A549 (cell line): ENCODE measurements at regions not wholly inside any gene's neighbourhood (a gene's known extent, or its start where the extent isn't known, plus 50 kb on each side); places are given as distances from the start of the nearest gene placed in this dataset.

ENCODE experiments used
- ATAC-seq, 2 experiments: fragments of 200-7000 bp in 1 of 2; fragments of >200 bp in 1 of 2; cut with Nextera tagmentation in 1 of 2; cut with Tn5 transposase in 1 of 2; 3 replicates each; pipeline versions ENCODE4 v1.8.0 to v1.9.1; 2018 to 2020; ENCODE audit warnings: mild to moderate bottlenecking in 1 of 2, moderate library complexity in 1 of 2
- CTCF ChIA-PET: fragments of 300-600 bp; sonication (Branson Sonifier 250); formaldehyde crosslinking; extraction: SDS; loops from one replicate; lab custom pipeline; 2021; ENCODE audit warnings: antibody characterized with exemption, inconsistent platforms; lab: Yijun Ruan, JAX
- POLR2A ChIA-PET: fragments of 350-600 bp; formaldehyde crosslinking; extraction: SDS; loops from one replicate; lab custom pipeline; 2021; ENCODE audit warnings: antibody characterized with exemption, inconsistent platforms; lab: Yijun Ruan, JAX
- DNase-seq, 2 experiments: peaks; one replicate each; pipeline versions ENCODE4 v3.0.0 to v3.0.0-alpha.2; 2011 to 2016; ENCODE audit warnings: low read depth in 1 of 2, low spot score in 1 of 2
- FAIRE-seq: peaks from 2 replicates; lab custom pipeline; 2011; peaks lifted over from hg19 to GRCh38; lab: Jason Lieb, UNC
- H3K27ac ChIP-seq, 2 experiments: fragments of >200 bp; sonication (Bioruptor Twin); formaldehyde crosslinking; 3 replicates each; pipeline ENCODE4 v1.5.1; 2016 to 2017
- H3K4me1 ChIP-seq: fragments of >200 bp; sonication (Bioruptor Twin); formaldehyde crosslinking; 3 replicates; pipeline ENCODE4 v1.6.1; 2016
- H3K4me2 ChIP-seq: fragments of >200 bp; sonication (Bioruptor Twin); formaldehyde crosslinking; 3 replicates; pipeline ENCODE4 v1.6.1; 2016
- H3K4me3 ChIP-seq: fragments of >200 bp; sonication (Bioruptor Twin); formaldehyde crosslinking; 3 replicates; pipeline ENCODE4 v1.5.1; 2016
- H3K9me3 ChIP-seq: fragments of >200 bp; sonication (Bioruptor Twin); formaldehyde crosslinking; 3 replicates; pipeline ENCODE4 v1.6.1; 2016
- BCL3 ChIP-seq: fragments of >200 bp; sonication (Bioruptor Twin); formaldehyde crosslinking; IDR thresholded peaks from 3 replicates; pipeline ENCODE4 v1.6.1; 2016
- CBX2 ChIP-seq: fragments of 200-600 bp; sonication (generic); IDR thresholded peaks from 2 replicates; pipeline ENCODE4 v1.6.1; 2016; ENCODE audit warnings: low read depth, mild to moderate bottlenecking, borderline replicate concordance
- CHD2 ChIP-seq: fragments of 150-350 bp; IDR thresholded peaks from 2 replicates; pipeline ENCODE4 v1.6.1; 2014; ENCODE audit warnings: low read length; ENCODE audit not compliant: partially characterized antibody
- ESRRA ChIP-seq: fragments of 150-350 bp; IDR thresholded peaks from 2 replicates; pipeline ENCODE4 v1.6.1; 2014; ENCODE audit warnings: mild to moderate bottlenecking, low read length, borderline replicate concordance
- FOSB ChIP-seq: fragments of 250-450 bp; sonication (Bioruptor Pico); IDR thresholded peaks from 2 replicates; pipeline ENCODE4 v1.5.0; 2020; ENCODE audit warnings: mild to moderate bottlenecking, moderate library complexity
- FOXS1 ChIP-seq: fragments of 250-450 bp; sonication (Bioruptor Pico); IDR thresholded peaks from 2 replicates; pipeline ENCODE4 v1.5.0; 2020; ENCODE audit warnings: mild to moderate bottlenecking, moderate library complexity
- HDAC2 ChIP-seq: fragments of 200-600 bp; sonication (generic); IDR thresholded peaks from 2 replicates; pipeline ENCODE4 v1.6.1; 2016
- HEYL ChIP-seq: fragments of 250-450 bp; sonication (Bioruptor Pico); IDR thresholded peaks from 2 replicates; pipeline ENCODE4 v1.8.0; 2021; ENCODE audit warnings: mild to moderate bottlenecking, moderate library complexity
- HOXB5 ChIP-seq: fragments of 250-450 bp; sonication (Bioruptor Pico); IDR thresholded peaks from 2 replicates; pipeline ENCODE4 v1.5.0; 2020; ENCODE audit warnings: mild to moderate bottlenecking, moderate library complexity
- JUN ChIP-seq, 2 experiments: fragments of >200 bp; sonication (Bioruptor Twin); formaldehyde crosslinking; IDR thresholded peaks; 2 replicates in 1 of 2; 3 replicates in 1 of 2; pipeline ENCODE4 v1.6.1; 2016 to 2017
- JUNB ChIP-seq: fragments of >200 bp; sonication (Bioruptor Twin); formaldehyde crosslinking; IDR thresholded peaks from 2 replicates; pipeline ENCODE4 v1.6.1; 2016
- MAFK ChIP-seq: fragments of 450-650 bp; IDR thresholded peaks from 2 replicates; pipeline ENCODE4 v1.6.1; 2014; ENCODE audit not compliant: partially characterized antibody
- MAX ChIP-seq: IDR thresholded peaks from 2 replicates; pipeline ENCODE4 v1.6.1; 2012
- MYC ChIP-seq: IDR thresholded peaks from 2 replicates; pipeline ENCODE4 v1.6.1; 2012; ENCODE audit warnings: mild to moderate bottlenecking, inconsistent platforms, low read length, improper control_type of control experiment, borderline replicate concordance
- NFE2L2 ChIP-seq: fragments of 150-350 bp; conservative IDR thresholded peaks from 2 replicates; pipeline ENCODE4 v1.6.1; 2014; ENCODE audit warnings: low read length
- RARB ChIP-seq: fragments of 250-450 bp; sonication (Bioruptor Pico); IDR thresholded peaks from 2 replicates; pipeline ENCODE4 v1.8.0; 2021; ENCODE audit warnings: mild to moderate bottlenecking, moderate library complexity
- RCOR1 ChIP-seq: fragments of 150-350 bp; IDR thresholded peaks from 2 replicates; pipeline ENCODE4 v1.6.1; 2014; ENCODE audit warnings: antibody characterized with exemption, low read length, low read depth
- RNF2 ChIP-seq: fragments of 200-600 bp; sonication (generic); IDR thresholded peaks from 2 replicates; pipeline ENCODE4 v1.6.1; 2016; ENCODE audit warnings: low read depth, mild to moderate bottlenecking, antibody characterized with exemption, moderate library complexity, borderline replicate concordance
- ZFP36 ChIP-seq: fragments of 450-650 bp; IDR thresholded peaks from 2 replicates; pipeline ENCODE4 v1.6.1; 2014; ENCODE audit warnings: borderline replicate concordance; ENCODE audit not compliant: partially characterized antibody
- ZNF302 ChIP-seq: fragments of 250-450 bp; sonication (Bioruptor Pico); IDR thresholded peaks from 2 replicates; pipeline ENCODE4 v1.9.0; 2021; ENCODE audit warnings: inconsistent platforms, mild to moderate bottlenecking, moderate library complexity
- ZSCAN20 ChIP-seq: fragments of 250-450 bp; sonication (Bioruptor Pico); IDR thresholded peaks from 2 replicates; pipeline ENCODE4 v1.8.0; 2022; ENCODE audit warnings: mild to moderate bottlenecking, moderate library complexity
- WGBS: methylation state at CpG from one replicate; pipeline ENCODE4 v1.1.6; 2017; ENCODE audit errors: missing lambda C conversion rate; 5-methylcytosine and 5-hydroxymethylcytosine counted together

GRCh38 chr16:63628812-63629211 lies 1493.1 kb downstream of the CDH11 start:
- no peak for DNase-seq
- no peak for TF ChIP-seq CHD2
- no peak for TF ChIP-seq CBX2
- no peak for TF ChIP-seq JUNB
- TF ChIP-seq RNF2 = no peak
- no peak for TF ChIP-seq ZNF302 (CRISPR knock-in tag)
- TF ChIP-seq FOSB (CRISPR knock-in tag) = no peak
- TF ChIP-seq ZFP36 = no peak
- no peak for TF ChIP-seq MYC
- TF ChIP-seq BCL3 = no peak
- TF ChIP-seq RCOR1 = no peak
- TF ChIP-seq HOXB5 (CRISPR knock-in tag) = no peak
- no peak for TF ChIP-seq JUN (IDR thresholded peaks at IDR 0.05)
- no peak for TF ChIP-seq FOXS1
- no peak for TF ChIP-seq RARB (CRISPR knock-in tag)
- TF ChIP-seq, all 56 proteins: peak for 0
- no peak for ATAC-seq
- Histone ChIP-seq H3K27ac (no peak overlapping the region), H3K4me1 (no peaks in the 10 kb centered on the region), H3K4me3 (no peak overlapping the region), H3K9me3 (no peaks in the 10 kb centered on the region), H3K4me2 (no peak overlapping the region)
- CTCF ChIA-PET = no interaction called here
- no peak for FAIRE-seq
- POLR2A ChIA-PET = no interaction called here

- Histone ChIP-seq H3K27ac (no peak overlapping the region), H3K9me3 (no peaks in the 10 kb centered on the region), H3K4me1 (no peaks in the 10 kb centered on the region), H3K4me2 (no peak overlapping the region), H3K4me3 (no peak overlapping the region)
- no peak for FAIRE-seq
- ChIA-PET POLR2A (no interaction called here), CTCF (no interaction called here)
- 8% methylated on average over 1 of the region's 1 CpG for WGBS
- ATAC-seq = no peak
- DNase-seq = no peak
- no peak for TF ChIP-seq ZSCAN20 (CRISPR knock-in tag)
- no peak for TF ChIP-seq NFE2L2
- TF ChIP-seq MAX = no peak
These were observed 1496.7 kb downstream of the CDH11 start for GRCh38 chr16:63625126-63625525.

GRCh38 chr16:63623551-63624039 lies 1498.3 kb downstream of the CDH11 start:
- no peak overlapping the region for H3K27ac ChIP-seq
- H3K9me3 ChIP-seq = no peaks in the 10 kb centered on the region
- no peak overlapping the region for H3K4me3 ChIP-seq
- H3K4me1 ChIP-seq = no peaks in the 10 kb centered on the region
- no peak for FAIRE-seq
- 15% methylated on average over 4 of the region's 4 CpGs for WGBS
- ATAC-seq = no peak
- ChIA-PET POLR2A (no interaction called here), CTCF (no interaction called here)
- no peak overlapping the region for H3K4me2 ChIP-seq
- TF ChIP-seq ESRRA = no peak
- DNase-seq = no peak

- H3K27ac ChIP-seq = no peak overlapping the region
- H3K4me1 ChIP-seq = peaks cover 7% of the 10 kb centered on the region; the same call in 1 of the 3 replicates
- ChIA-PET POLR2A (no interaction called here), CTCF (no interaction called here)
- WGBS = 86% methylated on average over 3 of the region's 3 CpGs
- no peaks in the 10 kb centered on the region for H3K9me3 ChIP-seq
- no peak overlapping the region for H3K4me3 ChIP-seq
- DNase-seq (no peak), ATAC-seq (no peak), FAIRE-seq (no peak)
- TF ChIP-seq MAFK = no peak
- TF ChIP-seq FOXS1 = no peak
- no peak for TF ChIP-seq HDAC2
- TF ChIP-seq HEYL (CRISPR knock-in tag) = no peak
- H3K4me2 ChIP-seq = no peak overlapping the region
These were observed 1502.9 kb downstream of the CDH11 start for GRCh38 chr16:63618896-63619485.
